ENCODE measurements at regions not wholly inside any gene's neighbourhood (a gene's known extent, or its start where the extent isn't known, plus 50 kb on each side); places are given as distances from the start of the nearest gene placed in this dataset.

DNA sequence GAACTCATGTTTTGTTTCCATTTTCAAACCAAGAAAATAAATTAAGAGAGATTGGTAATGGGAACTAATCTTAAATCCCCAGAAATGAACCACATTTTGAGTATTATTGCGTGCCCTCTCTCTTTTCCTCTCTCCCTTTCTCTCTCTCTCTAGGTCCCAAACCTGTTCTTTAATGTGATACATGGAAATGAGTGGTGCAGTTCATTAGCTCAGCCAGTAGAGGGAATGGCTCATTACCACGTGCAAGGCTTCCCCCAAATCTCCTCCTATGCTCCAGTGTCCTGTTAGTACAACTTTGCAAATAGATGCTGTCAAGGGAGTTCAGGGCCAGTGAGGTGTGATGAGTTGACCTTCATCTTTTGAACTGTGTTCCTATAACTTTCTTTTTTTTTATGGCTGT is 178.4 kb downstream of the FGF9 start:
- Histone ChIP-seq H3K9ac (ENCODE audit: low read depth, low read length, poor library complexity, severe bottlenecking) (no peak overlapping the region), H4K20me1 (ENCODE audit: insufficient read depth, low read length, poor library complexity, severe bottlenecking) (no peaks in the 10 kb centered on the region), H3K27me3 (ENCODE audit: insufficient read depth, low read length, poor library complexity, severe bottlenecking) (no peaks in the 10 kb centered on the region), H3K4me1 (ENCODE audit: insufficient read depth, low read length, poor library complexity, severe bottlenecking) (no peaks in the 10 kb centered on the region), H2AFZ (ENCODE audit: low read length) (peak overlapping the region; percentile 63), H3K9me3 (ENCODE audit: insufficient read depth, low read depth, low read length) (no peaks in the 10 kb centered on the region), H3K4me3 (ENCODE audit: low read length, poor library complexity, severe bottlenecking) (no peak overlapping the region), H3K9me2 (replicated peaks; ENCODE audit: low read depth, low read length) (no peaks in the 10 kb centered on the region), H3K79me2 (ENCODE audit: insufficient read depth, low read length) (no peaks in the 10 kb centered on the region), H3K36me3 (ENCODE audit: insufficient read depth, low read length) (no peaks in the 10 kb centered on the region), H3F3A (ENCODE audit: low read depth) (no peaks in the 10 kb centered on the region), H3K4me2 (ENCODE audit: low read depth, low read length, poor library complexity, severe bottlenecking) (no peak overlapping the region)
- TF ChIP-seq EZH2phosphoT487 (IDR thresholded peaks at IDR 0.05; ENCODE audit: borderline replicate concordance) = no peak
- TF ChIP-seq, protein P1, sequence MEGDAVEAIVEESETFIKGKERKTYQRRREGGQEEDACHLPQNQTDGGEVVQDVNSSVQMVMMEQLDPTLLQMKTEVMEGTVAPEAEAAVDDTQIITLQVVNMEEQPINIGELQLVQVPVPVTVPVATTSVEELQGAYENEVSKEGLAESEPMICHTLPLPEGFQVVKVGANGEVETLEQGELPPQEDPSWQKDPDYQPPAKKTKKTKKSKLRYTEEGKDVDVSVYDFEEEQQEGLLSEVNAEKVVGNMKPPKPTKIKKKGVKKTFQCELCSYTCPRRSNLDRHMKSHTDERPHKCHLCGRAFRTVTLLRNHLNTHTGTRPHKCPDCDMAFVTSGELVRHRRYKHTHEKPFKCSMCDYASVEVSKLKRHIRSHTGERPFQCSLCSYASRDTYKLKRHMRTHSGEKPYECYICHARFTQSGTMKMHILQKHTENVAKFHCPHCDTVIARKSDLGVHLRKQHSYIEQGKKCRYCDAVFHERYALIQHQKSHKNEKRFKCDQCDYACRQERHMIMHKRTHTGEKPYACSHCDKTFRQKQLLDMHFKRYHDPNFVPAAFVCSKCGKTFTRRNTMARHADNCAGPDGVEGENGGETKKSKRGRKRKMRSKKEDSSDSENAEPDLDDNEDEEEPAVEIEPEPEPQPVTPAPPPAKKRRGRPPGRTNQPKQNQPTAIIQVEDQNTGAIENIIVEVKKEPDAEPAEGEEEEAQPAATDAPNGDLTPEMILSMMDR (conservative IDR thresholded peaks at IDR 0.05; ENCODE audit: low read length) = peak; percentile 60

DNA sequence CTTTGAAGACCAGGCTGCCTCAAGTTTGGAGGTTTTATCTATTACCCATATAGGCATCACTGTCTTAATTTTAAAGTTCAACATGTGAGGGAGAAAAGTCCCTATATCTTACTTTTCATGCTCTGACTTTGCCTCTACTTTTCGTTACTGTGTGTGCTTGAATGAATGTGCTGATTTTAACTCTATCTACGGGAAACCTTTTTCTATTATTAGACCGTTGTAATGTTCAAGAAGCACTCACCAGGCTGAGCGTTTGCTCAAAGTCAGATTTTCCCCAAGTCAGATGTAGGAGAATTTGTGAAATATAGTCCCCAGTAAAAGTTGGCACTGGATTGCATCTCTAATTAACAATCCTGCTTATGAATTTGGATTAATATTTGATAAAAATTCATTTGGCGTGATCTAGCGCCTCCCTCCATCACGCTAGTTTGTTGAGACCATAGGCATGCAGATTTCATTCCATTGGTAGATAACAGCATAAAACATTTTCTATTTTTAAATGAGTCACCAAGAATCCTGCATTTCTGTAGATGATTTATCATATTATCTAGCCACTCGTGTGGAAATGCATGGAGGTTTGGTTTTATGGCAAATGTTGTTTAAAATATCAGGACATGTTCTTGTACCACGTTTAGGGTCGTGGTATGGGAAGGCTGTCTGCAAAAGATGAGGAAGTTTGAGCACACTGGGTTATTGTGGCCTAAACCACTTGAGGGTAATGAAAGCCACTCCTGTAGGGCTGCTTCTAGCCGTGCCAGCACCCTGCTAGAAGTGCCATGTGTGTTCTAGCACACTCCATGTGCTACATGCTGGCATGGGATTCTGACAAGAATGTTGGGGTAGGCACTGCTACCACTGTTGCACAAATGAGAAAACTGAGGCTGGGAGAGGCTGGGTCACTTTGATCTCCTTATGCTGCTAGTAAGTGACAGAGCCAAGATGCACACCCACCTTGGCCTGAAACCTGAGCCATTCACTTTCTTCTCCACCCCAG is 179.4 kb downstream of the FGF9 start:
- Histone ChIP-seq H3K4me3 (ENCODE audit: low read length, poor library complexity, severe bottlenecking) (no peak overlapping the region), H3K9me2 (replicated peaks; ENCODE audit: low read depth, low read length) (no peaks in the 10 kb centered on the region), H4K20me1 (ENCODE audit: insufficient read depth, low read length, poor library complexity, severe bottlenecking) (no peaks in the 10 kb centered on the region), H3K36me3 (ENCODE audit: insufficient read depth, low read length) (no peaks in the 10 kb centered on the region), H3K4me2 (ENCODE audit: low read depth, low read length, poor library complexity, severe bottlenecking) (no peak overlapping the region), H3K4me1 (ENCODE audit: insufficient read depth, low read length, poor library complexity, severe bottlenecking) (no peaks in the 10 kb centered on the region), H3K9ac (ENCODE audit: low read depth, low read length, poor library complexity, severe bottlenecking) (no peak overlapping the region), H2AFZ (ENCODE audit: low read length) (peak overlapping the region; percentile 63), H3K79me2 (ENCODE audit: insufficient read depth, low read length) (no peaks in the 10 kb centered on the region), H3K9me3 (ENCODE audit: insufficient read depth, low read depth, low read length) (no peaks in the 10 kb centered on the region), H3F3A (ENCODE audit: low read depth) (no peaks in the 10 kb centered on the region), H3K27me3 (ENCODE audit: insufficient read depth, low read length, poor library complexity, severe bottlenecking) (no peaks in the 10 kb centered on the region)
- TF ChIP-seq, protein P1 (conservative IDR thresholded peaks at IDR 0.05; ENCODE audit: low read length) = no peak
- no peak for TF ChIP-seq EZH2phosphoT487 (IDR thresholded peaks at IDR 0.05; ENCODE audit: borderline replicate concordance)

DNA sequence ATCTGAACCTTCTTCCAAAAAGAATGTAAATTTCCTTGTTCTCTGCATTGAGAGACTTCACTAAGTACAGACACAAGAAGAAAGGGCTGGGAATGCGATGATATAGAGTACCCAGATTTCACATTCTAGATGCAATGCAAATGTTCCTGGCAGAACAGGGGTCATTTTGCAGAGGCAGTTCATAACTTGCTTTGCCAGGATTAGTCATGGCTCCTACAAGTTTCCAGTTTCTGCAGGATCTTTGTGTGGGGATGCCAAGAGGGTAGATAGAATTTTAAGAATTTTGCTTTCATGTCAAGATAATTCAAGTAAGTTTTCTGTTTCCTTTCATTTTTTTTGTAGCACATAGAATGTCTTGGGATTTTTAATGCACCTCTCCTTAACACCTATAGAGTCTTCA is 181.2 kb downstream of the FGF9 start:
- no peaks in the 10 kb centered on the region for H3F3A ChIP-seq (ENCODE audit: low read depth)
- no peak overlapping the region for H3K9ac ChIP-seq (ENCODE audit: low read depth, low read length, poor library complexity, severe bottlenecking)
- no peak overlapping the region for H2AFZ ChIP-seq (ENCODE audit: low read length)
- H3K4me1 ChIP-seq (ENCODE audit: insufficient read depth, low read length, poor library complexity, severe bottlenecking) = no peaks in the 10 kb centered on the region
- no peaks in the 10 kb centered on the region for H3K79me2 ChIP-seq (ENCODE audit: insufficient read depth, low read length)
- no peaks in the 10 kb centered on the region for H3K9me2 ChIP-seq (replicated peaks; ENCODE audit: low read depth, low read length)
- no peaks in the 10 kb centered on the region for H3K27me3 ChIP-seq (ENCODE audit: insufficient read depth, low read length, poor library complexity, severe bottlenecking)
- H4K20me1 ChIP-seq (ENCODE audit: insufficient read depth, low read length, poor library complexity, severe bottlenecking) = no peaks in the 10 kb centered on the region
- H3K9me3 ChIP-seq (ENCODE audit: insufficient read depth, low read depth, low read length) = no peaks in the 10 kb centered on the region
- H3K4me2 ChIP-seq (ENCODE audit: low read depth, low read length, poor library complexity, severe bottlenecking) = no peak overlapping the region
- TF ChIP-seq, protein P1 (conservative IDR thresholded peaks at IDR 0.05; ENCODE audit: low read length) = no peak
- no peak for TF ChIP-seq EZH2phosphoT487 (IDR thresholded peaks at IDR 0.05; ENCODE audit: borderline replicate concordance)
- H3K36me3 ChIP-seq (ENCODE audit: insufficient read depth, low read length) = no peaks in the 10 kb centered on the region
- H3K4me3 ChIP-seq (ENCODE audit: low read length, poor library complexity, severe bottlenecking) = no peak overlapping the region
